ENCODE measurements at regions not wholly inside any gene's neighbourhood (a gene's known extent, or its start where the extent isn't known, plus 50 kb on each side); places are given as distances from the start of the nearest gene placed in this dataset.

DNA sequence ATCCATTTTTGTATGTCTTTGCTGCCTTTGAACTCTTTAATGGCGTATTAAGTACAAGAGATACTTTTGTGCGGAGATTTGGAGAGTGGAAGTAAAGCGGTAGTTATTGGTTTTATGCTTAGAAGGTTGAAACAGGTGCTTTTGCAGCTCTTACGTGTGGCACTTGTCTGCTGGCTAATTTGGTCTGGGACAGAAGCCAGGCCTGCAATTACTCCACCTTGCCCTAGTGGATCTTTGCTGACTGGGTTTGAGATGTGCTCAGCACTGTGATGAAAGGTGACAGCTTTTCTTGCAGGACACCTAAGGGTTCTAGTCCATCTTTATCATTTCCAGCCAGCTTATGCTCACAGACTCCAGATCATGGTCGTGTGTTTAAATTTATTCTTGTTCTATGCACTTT, 252.5 kb downstream of the RPL10L start:
- Mint-ChIP-seq H3K27me3 (ENCODE audit: low read depth) (no peaks in the 10 kb centered on the region), H3K9me3 (no peaks in the 10 kb centered on the region), H3K36me3 (ENCODE audit: low read depth) (no peaks in the 10 kb centered on the region), H3K27ac (ENCODE audit: unreplicated experiment) (no peak overlapping the region), H3K4me1 (peaks cover 21% of the 10 kb centered on the region), H3K4me3 (no peak overlapping the region)
- no peak for TF ChIP-seq CTCF (conservative IDR thresholded peaks at IDR 0.05)
- no peak for DNase-seq (ENCODE audit: low read depth, low spot score)

DNA sequence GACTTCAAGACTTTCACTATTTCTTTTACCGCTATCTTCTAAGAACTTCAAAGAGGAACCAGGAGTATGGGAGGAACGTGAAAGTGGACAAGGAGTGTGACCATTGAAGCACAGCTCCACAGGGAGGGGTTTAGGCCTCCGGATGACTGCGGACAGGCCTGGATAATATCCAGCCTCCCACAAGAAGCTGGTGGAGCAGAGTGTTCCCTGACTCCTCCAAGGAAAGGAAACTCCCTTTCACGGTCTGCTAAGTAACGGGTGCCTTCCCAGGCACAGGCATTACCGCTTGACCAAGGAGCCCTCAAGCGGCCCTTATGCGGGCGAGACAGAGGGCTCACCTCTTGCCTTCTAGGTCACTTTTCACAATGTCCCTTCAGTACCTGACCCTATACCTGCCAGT, 267.0 kb downstream of the RPL10L start:
- Mint-ChIP-seq H3K36me3 (ENCODE audit: low read depth) (peaks cover 8% of the 10 kb centered on the region), H3K4me3 (no peak overlapping the region), H3K27me3 (ENCODE audit: low read depth) (no peaks in the 10 kb centered on the region), H3K9me3 (peaks cover 6% of the 10 kb centered on the region), H3K27ac (ENCODE audit: unreplicated experiment) (no peak overlapping the region), H3K4me1 (no peaks in the 10 kb centered on the region)
- no peak for TF ChIP-seq CTCF (conservative IDR thresholded peaks at IDR 0.05)
- DNase-seq (ENCODE audit: low read depth, low spot score) = no peak

DNA sequence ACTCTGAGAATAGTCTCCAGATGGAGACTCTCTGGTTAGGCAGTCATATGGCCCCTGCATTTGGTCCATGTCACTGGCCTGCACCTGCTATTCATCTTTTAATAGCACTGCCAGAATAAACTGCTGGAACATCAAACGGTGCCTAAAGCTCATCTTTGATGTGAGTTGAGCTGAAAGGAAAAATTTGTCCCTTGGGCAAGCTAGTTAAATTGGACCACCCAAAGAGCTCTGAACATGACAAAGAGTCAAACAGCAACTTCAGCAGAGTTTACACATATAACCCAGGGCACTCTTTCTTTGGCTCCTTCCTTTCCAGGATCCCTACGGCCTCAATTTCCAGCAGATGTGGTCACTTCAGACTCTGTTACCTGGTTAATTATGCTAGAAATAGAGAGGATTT, 269.9 kb downstream of the RPL10L start:
- no peak for TF ChIP-seq CTCF (conservative IDR thresholded peaks at IDR 0.05)

DNA sequence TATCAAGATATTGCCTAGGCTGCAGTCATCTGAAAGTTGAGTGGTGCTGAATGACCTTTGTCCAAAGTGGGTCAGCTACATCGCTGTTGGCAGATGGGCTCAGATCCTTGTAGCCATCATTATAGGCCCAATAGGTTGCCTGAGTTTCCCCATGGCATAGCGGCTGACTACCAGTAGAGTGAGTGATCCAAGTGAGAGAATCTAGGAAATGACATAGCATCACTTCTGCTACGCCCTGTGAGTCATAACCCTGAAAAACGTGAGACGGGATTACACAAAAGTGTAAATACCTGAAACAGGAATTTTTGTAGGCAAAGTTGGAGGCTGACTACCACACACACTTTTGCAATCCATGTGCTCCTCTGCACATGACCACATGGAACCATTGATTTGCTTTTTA, 273.3 kb downstream of the RPL10L start:
- Mint-ChIP-seq H3K36me3 (ENCODE audit: low read depth) (peaks cover 4% of the 10 kb centered on the region), H3K4me3 (no peak overlapping the region), H3K27ac (ENCODE audit: unreplicated experiment) (no peak overlapping the region), H3K9me3 (peaks cover 19% of the 10 kb centered on the region), H3K4me1 (no peaks in the 10 kb centered on the region), H3K27me3 (ENCODE audit: low read depth) (no peaks in the 10 kb centered on the region)
- no peak for TF ChIP-seq CTCF (conservative IDR thresholded peaks at IDR 0.05)
- no peak for DNase-seq (ENCODE audit: low read depth, low spot score)

More for the DNA sequence above, 269.9 kb downstream of the RPL10L start:
- Mint-ChIP-seq H3K27me3 (ENCODE audit: low read depth) (no peaks in the 10 kb centered on the region), H3K4me3 (no peak overlapping the region), H3K9me3 (peaks cover 9% of the 10 kb centered on the region), H3K4me1 (no peaks in the 10 kb centered on the region), H3K27ac (ENCODE audit: unreplicated experiment) (no peak overlapping the region), H3K36me3 (ENCODE audit: low read depth) (peaks cover 6% of the 10 kb centered on the region)
- no peak for DNase-seq (ENCODE audit: low read depth, low spot score)

DNA sequence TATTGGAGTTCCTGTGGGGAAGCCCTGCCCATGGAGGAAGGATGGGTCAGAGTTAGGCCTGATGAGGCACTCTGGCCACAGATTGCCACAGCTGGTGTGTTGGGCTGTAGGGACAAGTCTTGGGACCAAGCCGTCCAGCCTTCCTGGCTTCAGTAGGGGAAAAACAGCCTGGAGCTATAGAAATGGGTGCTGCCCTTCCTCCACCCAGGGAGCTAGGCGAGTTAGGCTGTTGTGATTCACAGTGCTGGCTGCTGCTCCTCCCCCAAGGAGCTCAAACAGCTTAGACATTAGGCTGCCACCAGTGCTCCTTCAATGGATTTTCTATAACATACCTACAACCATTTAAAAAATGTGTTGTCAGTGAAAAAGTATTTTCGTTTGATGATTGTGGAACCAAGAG, 274.3 kb downstream of the RPL10L start:
- Mint-ChIP-seq H3K4me3 (no peak overlapping the region), H3K27me3 (ENCODE audit: low read depth) (no peaks in the 10 kb centered on the region), H3K27ac (ENCODE audit: unreplicated experiment) (no peak overlapping the region), H3K4me1 (no peaks in the 10 kb centered on the region), H3K36me3 (ENCODE audit: low read depth) (peaks cover 4% of the 10 kb centered on the region), H3K9me3 (peaks cover 21% of the 10 kb centered on the region)
- no peak for TF ChIP-seq CTCF (conservative IDR thresholded peaks at IDR 0.05)
- DNase-seq (ENCODE audit: low read depth, low spot score) = no peak

DNA sequence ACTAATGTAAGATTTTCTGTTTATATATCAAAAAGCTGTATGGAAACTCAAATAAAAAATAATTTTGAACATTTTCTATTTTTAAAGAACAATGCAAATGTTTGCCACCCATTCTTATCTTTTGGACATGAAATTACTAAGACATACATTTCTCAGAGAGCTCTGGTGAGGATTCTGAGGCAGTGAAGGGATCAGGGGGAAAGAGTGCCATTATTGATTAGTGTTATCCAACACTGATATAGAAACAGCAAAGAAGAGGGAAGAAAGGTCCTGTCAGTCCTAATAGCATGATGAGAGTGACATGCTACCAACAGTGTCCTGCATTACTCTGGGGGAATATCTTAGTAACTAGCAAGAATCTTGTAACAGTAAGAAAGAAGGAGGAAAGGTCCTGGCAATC, 282.2 kb downstream of the RPL10L start:
- no peak for DNase-seq (ENCODE audit: low read depth, low spot score)
- Mint-ChIP-seq H3K36me3 (ENCODE audit: low read depth) (peaks cover 4% of the 10 kb centered on the region), H3K27ac (ENCODE audit: unreplicated experiment) (no peak overlapping the region), H3K9me3 (peaks cover 10% of the 10 kb centered on the region), H3K27me3 (ENCODE audit: low read depth) (no peaks in the 10 kb centered on the region), H3K4me3 (no peak overlapping the region), H3K4me1 (no peaks in the 10 kb centered on the region)
- no peak for TF ChIP-seq CTCF (conservative IDR thresholded peaks at IDR 0.05)
